Fibroblast of lung (primary cell): ENCODE measurements at regions not wholly inside any gene's neighbourhood (a gene's known extent, or its start where the extent isn't known, plus 50 kb on each side); places are given as distances from the start of the nearest gene placed in this dataset.

Experiments used
- EZH2 ChIP-seq: IDR thresholded peaks from 2 replicates; pipeline ENCODE4 v1.5.1; 2012; ENCODE audit warnings: low read length, control low read depth, mild to moderate bottlenecking; ENCODE audit errors: missing control alignments
- TF ChIP-seq, protein P1 (sequence below), 2 donors: IDR thresholded peaks in 1 of 2; conservative IDR thresholded peaks in 1 of 2; 1 replicate in 1 of 2; 2 replicates in 1 of 2; pipeline ENCODE4 v1.5.1; 2011 to 2012; ENCODE audit warnings: low read length in 2 of 2, control low read depth in 1 of 2, inconsistent platforms in 1 of 2, low read depth in 1 of 2, mild to moderate bottlenecking in 1 of 2

DNA sequence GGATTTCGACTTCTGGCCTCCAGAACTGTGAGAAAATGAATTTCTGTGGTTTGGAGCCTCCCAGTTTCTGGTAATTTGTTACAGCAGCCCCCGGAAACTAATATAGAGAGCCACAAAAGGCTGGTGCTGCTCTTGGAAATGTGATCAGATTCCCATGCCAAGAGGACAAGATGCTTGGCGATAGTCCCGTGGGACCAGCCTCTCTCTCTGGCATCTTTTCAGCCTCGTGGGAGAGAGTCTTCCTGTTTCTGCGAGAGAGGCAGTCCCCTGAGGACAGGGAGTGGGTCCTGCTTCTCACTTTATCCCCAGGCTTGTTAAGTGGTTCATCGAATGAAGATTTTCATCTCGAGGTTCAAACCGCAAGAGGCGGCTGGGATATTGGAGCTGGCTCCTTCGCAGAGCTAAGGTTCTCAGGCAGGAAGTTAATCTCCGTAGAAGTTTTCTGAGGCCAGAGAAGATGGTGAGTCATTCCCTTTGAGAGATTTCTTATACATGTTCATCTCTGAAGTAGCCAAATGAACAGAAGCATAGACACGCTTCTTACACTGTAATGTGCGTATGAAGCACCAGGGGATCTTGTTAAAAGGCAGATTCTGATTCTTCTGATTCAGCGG, 211.6 kb upstream of the SDK2 start:
- TF ChIP-seq, protein P1, sequence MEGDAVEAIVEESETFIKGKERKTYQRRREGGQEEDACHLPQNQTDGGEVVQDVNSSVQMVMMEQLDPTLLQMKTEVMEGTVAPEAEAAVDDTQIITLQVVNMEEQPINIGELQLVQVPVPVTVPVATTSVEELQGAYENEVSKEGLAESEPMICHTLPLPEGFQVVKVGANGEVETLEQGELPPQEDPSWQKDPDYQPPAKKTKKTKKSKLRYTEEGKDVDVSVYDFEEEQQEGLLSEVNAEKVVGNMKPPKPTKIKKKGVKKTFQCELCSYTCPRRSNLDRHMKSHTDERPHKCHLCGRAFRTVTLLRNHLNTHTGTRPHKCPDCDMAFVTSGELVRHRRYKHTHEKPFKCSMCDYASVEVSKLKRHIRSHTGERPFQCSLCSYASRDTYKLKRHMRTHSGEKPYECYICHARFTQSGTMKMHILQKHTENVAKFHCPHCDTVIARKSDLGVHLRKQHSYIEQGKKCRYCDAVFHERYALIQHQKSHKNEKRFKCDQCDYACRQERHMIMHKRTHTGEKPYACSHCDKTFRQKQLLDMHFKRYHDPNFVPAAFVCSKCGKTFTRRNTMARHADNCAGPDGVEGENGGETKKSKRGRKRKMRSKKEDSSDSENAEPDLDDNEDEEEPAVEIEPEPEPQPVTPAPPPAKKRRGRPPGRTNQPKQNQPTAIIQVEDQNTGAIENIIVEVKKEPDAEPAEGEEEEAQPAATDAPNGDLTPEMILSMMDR (conservative IDR thresholded peaks at IDR 0.05 in 1 of 2, IDR thresholded peaks at IDR 0.05 in 1 of 2; ENCODE audit: low read depth in 1 of 2, low read length in 2 of 2) = no peak
- no peak for TF ChIP-seq EZH2
